ENCODE measurements at regions not wholly inside any gene's neighbourhood (a gene's known extent, or its start where the extent isn't known, plus 50 kb on each side); places are given as distances from the start of the nearest gene placed in this dataset.

DNA sequence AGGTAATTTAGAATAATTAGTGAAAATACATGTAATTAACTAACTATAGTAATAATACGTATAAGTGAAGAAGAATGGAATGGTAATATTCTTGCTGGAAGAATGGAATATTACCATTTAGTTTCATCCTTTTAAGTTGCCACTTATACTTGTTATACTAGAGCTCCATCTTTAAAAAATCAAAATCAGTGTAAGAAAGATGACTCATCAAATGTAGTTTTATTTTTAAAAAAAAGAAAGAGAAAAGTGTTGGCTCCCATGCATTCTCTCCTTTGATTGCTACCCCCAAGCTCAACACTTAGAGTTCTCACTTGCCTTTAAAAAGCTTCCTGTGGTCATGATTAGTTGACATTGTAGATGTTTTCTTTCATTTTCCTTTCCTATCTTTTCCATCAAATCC is 82.4 kb upstream of the KIF2B start:
- TF ChIP-seq, protein P1, sequence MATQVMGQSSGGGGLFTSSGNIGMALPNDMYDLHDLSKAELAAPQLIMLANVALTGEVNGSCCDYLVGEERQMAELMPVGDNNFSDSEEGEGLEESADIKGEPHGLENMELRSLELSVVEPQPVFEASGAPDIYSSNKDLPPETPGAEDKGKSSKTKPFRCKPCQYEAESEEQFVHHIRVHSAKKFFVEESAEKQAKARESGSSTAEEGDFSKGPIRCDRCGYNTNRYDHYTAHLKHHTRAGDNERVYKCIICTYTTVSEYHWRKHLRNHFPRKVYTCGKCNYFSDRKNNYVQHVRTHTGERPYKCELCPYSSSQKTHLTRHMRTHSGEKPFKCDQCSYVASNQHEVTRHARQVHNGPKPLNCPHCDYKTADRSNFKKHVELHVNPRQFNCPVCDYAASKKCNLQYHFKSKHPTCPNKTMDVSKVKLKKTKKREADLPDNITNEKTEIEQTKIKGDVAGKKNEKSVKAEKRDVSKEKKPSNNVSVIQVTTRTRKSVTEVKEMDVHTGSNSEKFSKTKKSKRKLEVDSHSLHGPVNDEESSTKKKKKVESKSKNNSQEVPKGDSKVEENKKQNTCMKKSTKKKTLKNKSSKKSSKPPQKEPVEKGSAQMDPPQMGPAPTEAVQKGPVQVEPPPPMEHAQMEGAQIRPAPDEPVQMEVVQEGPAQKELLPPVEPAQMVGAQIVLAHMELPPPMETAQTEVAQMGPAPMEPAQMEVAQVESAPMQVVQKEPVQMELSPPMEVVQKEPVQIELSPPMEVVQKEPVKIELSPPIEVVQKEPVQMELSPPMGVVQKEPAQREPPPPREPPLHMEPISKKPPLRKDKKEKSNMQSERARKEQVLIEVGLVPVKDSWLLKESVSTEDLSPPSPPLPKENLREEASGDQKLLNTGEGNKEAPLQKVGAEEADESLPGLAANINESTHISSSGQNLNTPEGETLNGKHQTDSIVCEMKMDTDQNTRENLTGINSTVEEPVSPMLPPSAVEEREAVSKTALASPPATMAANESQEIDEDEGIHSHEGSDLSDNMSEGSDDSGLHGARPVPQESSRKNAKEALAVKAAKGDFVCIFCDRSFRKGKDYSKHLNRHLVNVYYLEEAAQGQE (IDR thresholded peaks at IDR 0.05; ENCODE audit: insufficient read depth in 1 of 2, low read depth in 2 of 2, low read length in 1 of 2): no peak
- TF ChIP-seq, protein P2, sequence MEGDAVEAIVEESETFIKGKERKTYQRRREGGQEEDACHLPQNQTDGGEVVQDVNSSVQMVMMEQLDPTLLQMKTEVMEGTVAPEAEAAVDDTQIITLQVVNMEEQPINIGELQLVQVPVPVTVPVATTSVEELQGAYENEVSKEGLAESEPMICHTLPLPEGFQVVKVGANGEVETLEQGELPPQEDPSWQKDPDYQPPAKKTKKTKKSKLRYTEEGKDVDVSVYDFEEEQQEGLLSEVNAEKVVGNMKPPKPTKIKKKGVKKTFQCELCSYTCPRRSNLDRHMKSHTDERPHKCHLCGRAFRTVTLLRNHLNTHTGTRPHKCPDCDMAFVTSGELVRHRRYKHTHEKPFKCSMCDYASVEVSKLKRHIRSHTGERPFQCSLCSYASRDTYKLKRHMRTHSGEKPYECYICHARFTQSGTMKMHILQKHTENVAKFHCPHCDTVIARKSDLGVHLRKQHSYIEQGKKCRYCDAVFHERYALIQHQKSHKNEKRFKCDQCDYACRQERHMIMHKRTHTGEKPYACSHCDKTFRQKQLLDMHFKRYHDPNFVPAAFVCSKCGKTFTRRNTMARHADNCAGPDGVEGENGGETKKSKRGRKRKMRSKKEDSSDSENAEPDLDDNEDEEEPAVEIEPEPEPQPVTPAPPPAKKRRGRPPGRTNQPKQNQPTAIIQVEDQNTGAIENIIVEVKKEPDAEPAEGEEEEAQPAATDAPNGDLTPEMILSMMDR (IDR thresholded peaks at IDR 0.05): no peak
- TF ChIP-seq POLR2AphosphoS5 (IDR thresholded peaks at IDR 0.05; ENCODE audit: low read depth, low read length): no peak

All from Panc1 (cell line).